Osteocyte (in vitro differentiated cells): ENCODE measurements at regions not wholly inside any gene's neighbourhood (a gene's known extent, or its start where the extent isn't known, plus 50 kb on each side); places are given as distances from the start of the nearest gene placed in this dataset.
"Not testable (repeated sequence)": the region's sequence is repeated elsewhere in the genome, so short reads cannot be mapped to it uniquely, and the experiment has no call there.

Experiments
- DNase-seq: peaks from one replicate; pipeline ENCODE4 v3.0.0; 2021; ENCODE audit warnings: mixed read lengths; ENCODE audit not compliant: unreplicated experiment; ENCODE audit errors: extremely low spot score
- H3K27ac Mint-ChIP-seq: one replicate; pipeline ENCODE4 v1.8.0; 2021; ENCODE audit warnings: mild to moderate bottlenecking, mixed read lengths; ENCODE audit not compliant: unreplicated experiment
- H3K27me3 Mint-ChIP-seq: one replicate; pipeline ENCODE4 v1.8.0; 2021; ENCODE audit warnings: mixed read lengths; ENCODE audit not compliant: unreplicated experiment
- H3K36me3 Mint-ChIP-seq: one replicate; pipeline ENCODE4 v1.8.0; 2021; ENCODE audit warnings: mixed read lengths; ENCODE audit not compliant: unreplicated experiment
- H3K4me1 Mint-ChIP-seq: one replicate; pipeline ENCODE4 v1.8.0; 2021; ENCODE audit warnings: mixed read lengths; ENCODE audit not compliant: unreplicated experiment
- H3K4me3 Mint-ChIP-seq: one replicate; pipeline ENCODE4 v1.8.0; 2021; ENCODE audit warnings: mild to moderate bottlenecking, moderate library complexity, mixed read lengths; ENCODE audit not compliant: unreplicated experiment
- H3K9me3 Mint-ChIP-seq: one replicate; pipeline ENCODE4 v1.8.0; 2021; ENCODE audit warnings: mixed read lengths; ENCODE audit not compliant: unreplicated experiment
- CTCF ChIP-seq: fragments of 200-600 bp; sonication (generic); IDR thresholded peaks from 2 replicates; pipeline ENCODE4 v1.5.0; 2021; ENCODE audit warnings: antibody characterized with exemption, mild to moderate bottlenecking, moderate library complexity

- no peak for DNase-seq
- no peaks in the 10 kb centered on the region for H3K36me3 Mint-ChIP-seq
- no peaks in the 10 kb centered on the region for H3K4me1 Mint-ChIP-seq
- no peak overlapping the region for H3K27ac Mint-ChIP-seq
- no peak overlapping the region for H3K4me3 Mint-ChIP-seq
- no peak for TF ChIP-seq CTCF
- no peaks in the 10 kb centered on the region for H3K9me3 Mint-ChIP-seq
- no peaks in the 10 kb centered on the region for H3K27me3 Mint-ChIP-seq
Observed at GRCh38 chr4:125198916-125199315, 115.8 kb upstream of the FAT4 start.

- H3K27ac Mint-ChIP-seq, DNase-seq, H3K9me3 Mint-ChIP-seq, H3K4me3 Mint-ChIP-seq, H3K36me3 Mint-ChIP-seq, H3K4me1 Mint-ChIP-seq, H3K27me3 Mint-ChIP-seq: not testable (repeated sequence)
Observed at GRCh38 chr4:125191874-125192459, 122.8 kb upstream of the FAT4 start.

GRCh38 chr4:125191232-125191631 is 123.5 kb upstream of the FAT4 start:
- DNase-seq = no peak
- no peak for TF ChIP-seq CTCF
- Mint-ChIP-seq H3K9me3 (no peaks in the 10 kb centered on the region), H3K27me3 (no peaks in the 10 kb centered on the region), H3K27ac (no peak overlapping the region), H3K4me1 (peaks cover 8% of the 10 kb centered on the region), H3K4me3 (no peak overlapping the region), H3K36me3 (no peaks in the 10 kb centered on the region)

- H3K27ac Mint-ChIP-seq = no peak overlapping the region
- no peaks in the 10 kb centered on the region for H3K36me3 Mint-ChIP-seq
- no peak overlapping the region for H3K4me3 Mint-ChIP-seq
- H3K4me1 Mint-ChIP-seq = peaks cover 8% of the 10 kb centered on the region
- TF ChIP-seq CTCF = no peak
- no peaks in the 10 kb centered on the region for H3K27me3 Mint-ChIP-seq
- no peaks in the 10 kb centered on the region for H3K9me3 Mint-ChIP-seq
- no peak for DNase-seq
Observed at GRCh38 chr4:125187226-125188176, 127.3 kb upstream of the FAT4 start.

GRCh38 chr4:125184116-125184515 is 130.6 kb upstream of the FAT4 start:
- H3K4me3 Mint-ChIP-seq = no peak overlapping the region
- H3K27ac Mint-ChIP-seq = no peak overlapping the region
- no peaks in the 10 kb centered on the region for H3K9me3 Mint-ChIP-seq
- DNase-seq = no peak
- H3K36me3 Mint-ChIP-seq = no peaks in the 10 kb centered on the region
- no peak for TF ChIP-seq CTCF
- H3K4me1 Mint-ChIP-seq = peaks cover 13% of the 10 kb centered on the region
- H3K27me3 Mint-ChIP-seq = no peaks in the 10 kb centered on the region
